Mesothelial cell of epicardium (in vitro differentiated cells): ENCODE measurements at regions not wholly inside any gene's neighbourhood (a gene's known extent, or its start where the extent isn't known, plus 50 kb on each side); places are given as distances from the start of the nearest gene placed in this dataset.
A peak's percentile ranks its signal among the peaks of the same experiment; 100 is the strongest.
"Not testable (repeated sequence)": the region's sequence is repeated elsewhere in the genome, so short reads cannot be mapped to it uniquely, and the experiment has no call there.

Source experiments
- DNase-seq, 2 experiments: peaks; one replicate each; pipeline ENCODE4 v3.0.0; 2021; ENCODE audit warnings: low spot score in 2 of 2; ENCODE audit not compliant: unreplicated experiment in 2 of 2
- H3K27ac Mint-ChIP-seq: 2 replicates; pipeline ENCODE4 v1.8.0; 2021; ENCODE audit warnings: mixed read lengths
- H3K27me3 Mint-ChIP-seq: 2 replicates; pipeline ENCODE4 v1.8.0; 2021; ENCODE audit warnings: low read depth, mixed read lengths
- H3K36me3 Mint-ChIP-seq: 2 replicates; pipeline ENCODE4 v1.8.0; 2021; ENCODE audit warnings: mixed read lengths
- H3K4me1 Mint-ChIP-seq: 2 replicates; pipeline ENCODE4 v1.8.0; 2021; ENCODE audit warnings: mixed read lengths
- H3K4me3 Mint-ChIP-seq: 2 replicates; pipeline ENCODE4 v1.8.0; 2021; ENCODE audit warnings: mild to moderate bottlenecking, moderate library complexity, mixed read lengths
- H3K9me3 Mint-ChIP-seq: 2 replicates; pipeline ENCODE4 v1.8.0; 2021; ENCODE audit warnings: mixed read lengths
- TF ChIP-seq, protein P1 (sequence below): fragments of 200-600 bp; sonication (generic); IDR thresholded peaks from one replicate; pipeline ENCODE4 v1.5.0; 2021; ENCODE audit warnings: antibody characterized with exemption; ENCODE audit not compliant: unreplicated experiment

DNA sequence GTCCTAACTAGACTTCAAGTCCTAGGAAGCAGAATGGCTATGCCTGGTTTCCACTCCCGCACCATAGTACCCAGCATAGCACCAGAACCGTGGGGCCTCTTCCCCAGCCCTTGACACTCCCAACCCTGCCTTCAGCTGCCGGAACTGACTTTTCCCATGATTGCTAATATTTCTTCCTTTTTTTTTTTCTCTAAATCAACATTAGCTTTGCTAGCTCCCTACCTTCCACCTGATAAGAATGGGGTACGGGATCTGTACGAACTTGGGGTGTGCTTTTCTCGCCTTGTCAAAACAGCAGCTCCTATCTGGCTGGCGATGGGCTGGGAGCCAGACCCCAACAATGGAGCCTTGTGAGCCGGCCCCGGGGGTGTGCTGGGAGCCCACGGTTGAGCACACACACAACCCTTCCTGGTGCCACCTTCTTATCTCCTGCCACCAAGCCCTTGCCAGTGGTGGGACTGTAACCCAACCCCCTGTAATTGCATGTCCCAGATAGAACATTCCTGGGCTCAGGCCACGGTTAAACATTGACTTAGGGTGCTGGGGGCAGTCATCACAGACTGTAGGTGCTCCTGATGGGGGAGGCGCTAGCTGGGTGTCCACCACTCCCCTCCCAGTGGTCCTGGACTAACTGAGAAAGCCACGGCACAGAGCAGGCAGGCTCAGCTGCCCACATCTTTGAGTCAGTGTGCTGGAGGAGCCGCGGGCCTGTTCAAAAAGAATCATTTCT is 213.0 kb upstream of the HAAO start:
- Mint-ChIP-seq H3K27ac (peak overlapping the region; percentile 27), H3K27me3 (no peaks in the 10 kb centered on the region), H3K36me3 (no peaks in the 10 kb centered on the region), H3K4me1 (peaks cover 19% of the 10 kb centered on the region), H3K9me3 (peaks cover 14% of the 10 kb centered on the region), H3K4me3 (no peak overlapping the region)
- TF ChIP-seq, protein P1, sequence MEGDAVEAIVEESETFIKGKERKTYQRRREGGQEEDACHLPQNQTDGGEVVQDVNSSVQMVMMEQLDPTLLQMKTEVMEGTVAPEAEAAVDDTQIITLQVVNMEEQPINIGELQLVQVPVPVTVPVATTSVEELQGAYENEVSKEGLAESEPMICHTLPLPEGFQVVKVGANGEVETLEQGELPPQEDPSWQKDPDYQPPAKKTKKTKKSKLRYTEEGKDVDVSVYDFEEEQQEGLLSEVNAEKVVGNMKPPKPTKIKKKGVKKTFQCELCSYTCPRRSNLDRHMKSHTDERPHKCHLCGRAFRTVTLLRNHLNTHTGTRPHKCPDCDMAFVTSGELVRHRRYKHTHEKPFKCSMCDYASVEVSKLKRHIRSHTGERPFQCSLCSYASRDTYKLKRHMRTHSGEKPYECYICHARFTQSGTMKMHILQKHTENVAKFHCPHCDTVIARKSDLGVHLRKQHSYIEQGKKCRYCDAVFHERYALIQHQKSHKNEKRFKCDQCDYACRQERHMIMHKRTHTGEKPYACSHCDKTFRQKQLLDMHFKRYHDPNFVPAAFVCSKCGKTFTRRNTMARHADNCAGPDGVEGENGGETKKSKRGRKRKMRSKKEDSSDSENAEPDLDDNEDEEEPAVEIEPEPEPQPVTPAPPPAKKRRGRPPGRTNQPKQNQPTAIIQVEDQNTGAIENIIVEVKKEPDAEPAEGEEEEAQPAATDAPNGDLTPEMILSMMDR: no peak
- no peak for DNase-seq

DNA sequence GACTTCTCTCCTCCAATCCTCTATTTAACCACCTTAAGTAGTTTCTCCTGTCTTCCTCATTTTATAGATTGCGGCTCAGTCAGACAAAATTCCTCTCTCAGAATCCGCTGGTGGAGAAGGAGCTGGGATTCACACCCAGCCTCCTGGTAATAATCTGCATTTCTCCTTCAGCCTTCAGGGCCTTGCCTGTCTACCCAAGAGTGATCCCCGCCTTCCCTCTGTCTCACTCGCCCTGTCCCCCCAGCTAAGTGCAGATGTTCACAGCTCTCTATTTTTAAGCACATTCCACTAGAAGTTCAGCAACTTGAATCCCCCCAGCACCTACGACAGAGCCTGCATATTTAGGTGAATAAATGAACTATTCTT is 212.5 kb upstream of the HAAO start:
- TF ChIP-seq, protein P1: no peak
- Mint-ChIP-seq H3K4me3 (no peak overlapping the region), H3K27ac (peak overlapping the region; percentile 27), H3K4me1 (peaks cover 19% of the 10 kb centered on the region), H3K36me3 (no peaks in the 10 kb centered on the region), H3K9me3 (peaks cover 14% of the 10 kb centered on the region), H3K27me3 (no peaks in the 10 kb centered on the region)
- DNase-seq: no peak

DNA sequence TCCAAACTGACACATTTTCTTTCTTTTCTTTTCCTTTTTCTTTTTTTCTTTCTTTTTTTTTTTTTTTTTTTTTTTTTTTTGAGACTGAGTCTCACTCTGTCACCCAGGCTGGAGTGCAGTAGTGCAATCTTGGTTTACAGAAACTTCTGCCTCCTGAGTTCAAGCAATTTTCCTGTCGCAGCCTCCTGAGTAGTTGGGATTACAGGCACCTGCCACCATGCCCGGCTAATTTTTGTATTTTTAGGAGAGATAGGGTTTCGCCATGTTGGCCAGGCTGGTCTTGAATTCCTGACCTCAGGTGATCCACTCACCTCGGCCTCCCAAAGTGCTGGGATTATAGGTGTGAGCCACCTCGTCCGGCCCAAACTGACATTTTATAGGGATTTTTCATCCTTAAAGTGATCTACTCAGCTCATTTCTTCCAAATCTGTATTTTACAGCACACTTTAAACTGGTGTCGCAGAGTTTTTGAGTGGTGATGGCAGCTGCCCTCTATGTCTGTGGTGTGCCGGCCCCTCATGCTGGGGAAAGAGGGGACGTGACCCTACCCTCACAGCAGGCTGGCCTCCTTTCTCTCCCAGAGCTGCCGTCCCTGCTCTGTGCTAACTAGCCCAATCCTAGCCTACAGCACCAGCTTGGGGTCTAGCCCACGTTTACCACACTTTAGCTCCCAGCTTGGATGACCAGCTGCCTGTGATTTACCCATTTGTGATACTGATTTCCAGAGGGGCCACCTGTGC is 211.9 kb upstream of the HAAO start:
- H3K36me3 Mint-ChIP-seq, DNase-seq, H3K4me3 Mint-ChIP-seq, H3K27me3 Mint-ChIP-seq: not testable (repeated sequence)
- H3K4me1 Mint-ChIP-seq: peaks cover 19% of the 10 kb centered on the region
- H3K9me3 Mint-ChIP-seq: peaks cover 14% of the 10 kb centered on the region
- peak overlapping the region; percentile 1 for H3K27ac Mint-ChIP-seq

DNA sequence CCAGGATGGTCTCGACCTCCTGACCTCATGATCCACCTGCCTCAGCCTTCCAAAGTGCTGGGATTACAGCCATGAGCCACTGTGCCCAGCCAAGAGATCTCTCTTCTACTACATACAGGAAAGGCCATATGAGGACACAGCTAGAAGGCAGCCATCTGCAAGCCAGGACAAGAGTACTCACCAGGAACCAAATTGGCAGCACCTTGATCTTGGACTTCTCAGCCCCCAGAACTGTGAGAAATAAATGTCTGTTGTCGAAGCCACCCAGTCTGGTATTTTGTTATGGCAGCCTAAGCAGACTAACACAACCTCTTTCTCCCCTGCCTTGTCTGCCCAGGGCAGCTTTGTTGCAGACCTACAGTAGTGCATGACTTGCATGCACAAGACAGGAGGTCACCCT is 211.3 kb upstream of the HAAO start:
- H3K9me3 Mint-ChIP-seq: peaks cover 14% of the 10 kb centered on the region
- no peaks in the 10 kb centered on the region for H3K27me3 Mint-ChIP-seq
- no peaks in the 10 kb centered on the region for H3K36me3 Mint-ChIP-seq

DNA sequence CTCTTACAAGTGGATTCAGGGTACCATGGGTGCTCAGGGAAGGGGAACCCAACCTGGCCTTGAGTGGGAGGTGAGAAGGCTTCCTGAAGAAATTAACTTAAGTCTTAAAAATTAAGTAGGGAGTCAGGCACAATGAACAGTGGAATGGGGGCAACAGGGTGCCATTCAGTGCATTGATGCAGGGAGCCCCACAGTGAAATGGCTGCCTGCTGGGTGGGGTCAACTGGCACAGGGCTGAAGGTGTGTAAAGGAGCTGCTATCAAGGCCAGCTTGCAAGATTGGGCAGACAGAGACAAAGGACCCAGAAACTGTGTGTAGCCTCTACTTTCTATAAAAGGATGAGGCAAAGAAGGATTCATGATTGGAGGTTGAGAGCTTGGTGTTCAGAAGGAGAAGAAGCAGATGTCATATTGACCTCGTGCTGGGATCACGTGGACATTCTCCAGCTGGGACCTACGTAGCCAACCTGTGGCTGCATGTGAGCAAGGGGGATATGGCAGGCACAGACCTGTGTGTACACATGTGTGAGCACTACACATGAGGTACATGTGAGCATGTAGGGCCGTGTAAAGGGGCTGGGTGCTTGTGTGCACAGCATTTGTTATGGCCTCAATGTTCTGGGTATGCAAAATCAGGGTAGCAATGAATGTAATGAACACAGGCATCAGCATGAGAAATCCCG is 209.5 kb upstream of the HAAO start:
- H3K4me1 Mint-ChIP-seq: peaks cover 19% of the 10 kb centered on the region
- no peaks in the 10 kb centered on the region for H3K36me3 Mint-ChIP-seq
- no peaks in the 10 kb centered on the region for H3K9me3 Mint-ChIP-seq
- no peak overlapping the region for H3K4me3 Mint-ChIP-seq
- TF ChIP-seq, protein P1: no peak
- no peak overlapping the region for H3K27ac Mint-ChIP-seq
- DNase-seq: no peak
- H3K27me3 Mint-ChIP-seq: no peaks in the 10 kb centered on the region

More for the DNA sequence above, 211.3 kb upstream of the HAAO start:
- no peak overlapping the region for H3K4me3 Mint-ChIP-seq
- DNase-seq: no peak
- peaks cover 19% of the 10 kb centered on the region for H3K4me1 Mint-ChIP-seq
- H3K27ac Mint-ChIP-seq: no peak overlapping the region
- TF ChIP-seq, protein P1: no peak

DNA sequence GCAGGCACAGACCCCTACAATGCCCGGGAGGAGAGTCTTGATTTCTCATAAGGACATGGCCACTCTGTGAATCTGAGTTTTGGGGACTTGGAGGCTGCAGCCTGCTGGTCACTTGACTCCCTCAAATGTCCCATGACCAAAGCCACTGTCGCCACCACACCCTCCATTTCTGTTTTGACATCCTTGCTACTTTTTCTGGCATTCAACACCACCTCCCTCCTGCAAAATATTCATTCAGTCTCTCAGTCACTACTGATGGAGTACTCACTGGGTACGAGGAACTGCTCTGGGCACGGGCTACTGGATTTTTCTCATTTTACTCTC is 208.6 kb upstream of the HAAO start:
- H3K27ac Mint-ChIP-seq: no peak overlapping the region
- H3K36me3 Mint-ChIP-seq: no peaks in the 10 kb centered on the region
- no peaks in the 10 kb centered on the region for H3K27me3 Mint-ChIP-seq
- TF ChIP-seq, protein P1: no peak
- no peak for DNase-seq
- H3K9me3 Mint-ChIP-seq: peaks cover under 1% of the 10 kb centered on the region
- H3K4me3 Mint-ChIP-seq: no peak overlapping the region
- peaks cover 17% of the 10 kb centered on the region for H3K4me1 Mint-ChIP-seq
